Panc1 (cell line): ENCODE measurements at regions not wholly inside any gene's neighbourhood (a gene's known extent, or its start where the extent isn't known, plus 50 kb on each side); places are given as distances from the start of the nearest gene placed in this dataset.

Experiments used
- CTCF ChIP-seq: fragments of 450-650 bp; IDR thresholded peaks from 2 replicates; pipeline ENCODE4 v1.5.1; 2017; ENCODE audit warnings: mild to moderate bottlenecking
- REST ChIP-seq, 2 experiments: IDR thresholded peaks; 2 replicates each; pipeline ENCODE4 v1.6.1; 2011 to 2012; ENCODE audit warnings: low read depth in 2 of 2, control low read depth in 1 of 2, low read length in 1 of 2, mild to moderate bottlenecking in 1 of 2, moderate library complexity in 1 of 2; ENCODE audit not compliant: insufficient read depth in 1 of 2
- SIN3A ChIP-seq: IDR thresholded peaks from 2 replicates; pipeline ENCODE4 v1.6.1; 2012; ENCODE audit warnings: low read depth, mild to moderate bottlenecking, low read length, moderate library complexity, borderline replicate concordance; ENCODE audit not compliant: insufficient read depth

- no peak for TF ChIP-seq CTCF
- TF ChIP-seq REST (IDR thresholded peaks at IDR 0.05; ENCODE audit: insufficient read depth in 1 of 2, low read depth in 2 of 2, low read length in 1 of 2), result no peak
- no peak for TF ChIP-seq SIN3A
Observed at GRCh38 chr1:96632045-96632664, 89.4 kb upstream of the PTBP2 start.
